ENCODE measurements at regions not wholly inside any gene's neighbourhood (a gene's known extent, or its start where the extent isn't known, plus 50 kb on each side); places are given as distances from the start of the nearest gene placed in this dataset.
"Not testable (repeated sequence)": the region's sequence is repeated elsewhere in the genome, so short reads cannot be mapped to it uniquely, and the experiment has no call there.

GRCh38 chr16:86955136-86955855 is 361.9 kb downstream of the C16orf95 start:
- Histone ChIP-seq H3K9me3 (ENCODE audit: insufficient read depth, low read length) (peaks cover 6% of the 10 kb centered on the region; the same call in 1 of the 2 replicates), H3K27me3 (ENCODE audit: insufficient read depth, insufficient read length) (peaks cover 10% of the 10 kb centered on the region), H3K4me1 (ENCODE audit: insufficient read depth, insufficient read length) (peaks cover 20% of the 10 kb centered on the region), H3K9ac (ENCODE audit: insufficient read length, low read depth) (peak overlapping the region; percentile 38), H3K36me3 (ENCODE audit: insufficient read depth, insufficient read length, low read length) (no peaks in the 10 kb centered on the region), H3K4me3 (ENCODE audit: insufficient read length, low read depth) (no peak overlapping the region)
- no peak for DNase-seq (ENCODE audit: low read depth, low spot score)
- TF ChIP-seq YY1 (IDR thresholded peaks at IDR 0.05; ENCODE audit: insufficient read depth, insufficient read length) = no peak
- no peak for TF ChIP-seq SUZ12 (IDR thresholded peaks at IDR 0.05; ENCODE audit: extremely low read depth, insufficient read depth, insufficient read length)
- no peak for TF ChIP-seq ZNF274 (IDR thresholded peaks at IDR 0.05; ENCODE audit: low read depth, low read length)

DNA sequence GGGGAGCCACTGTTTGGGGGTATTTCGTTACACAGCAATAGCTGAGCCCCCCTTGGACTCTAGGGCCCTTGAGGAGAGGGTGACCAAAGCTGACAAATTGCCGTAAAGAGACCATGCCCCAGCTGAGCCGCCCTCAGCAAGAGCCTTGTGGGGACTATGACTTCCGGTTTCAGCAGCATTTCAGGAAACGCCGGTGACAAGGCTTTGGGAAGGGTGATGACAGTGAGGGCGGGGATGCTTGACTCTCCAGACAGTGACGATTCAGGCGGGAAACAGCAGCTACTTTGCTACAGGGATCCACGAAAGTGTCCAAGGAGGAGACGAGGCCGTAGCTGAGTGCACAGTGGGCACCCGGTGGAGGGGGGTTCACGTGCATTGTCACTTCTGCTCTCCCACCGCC is 360.8 kb downstream of the C16orf95 start:
- Histone ChIP-seq H3K36me3 (ENCODE audit: insufficient read depth, insufficient read length, low read length) (no peaks in the 10 kb centered on the region), H3K27me3 (ENCODE audit: insufficient read depth, insufficient read length) (peaks cover 17% of the 10 kb centered on the region), H3K4me1 (ENCODE audit: insufficient read depth, insufficient read length) (peaks cover 20% of the 10 kb centered on the region), H3K9me3 (ENCODE audit: insufficient read depth, low read length) (peaks cover 6% of the 10 kb centered on the region; the same call in 1 of the 2 replicates), H3K4me3 (ENCODE audit: insufficient read length, low read depth) (no peak overlapping the region), H3K9ac (ENCODE audit: insufficient read length, low read depth) (no peak overlapping the region)
- DNase-seq (ENCODE audit: low read depth, low spot score) = no peak
- no peak for TF ChIP-seq SUZ12 (IDR thresholded peaks at IDR 0.05; ENCODE audit: extremely low read depth, insufficient read depth, insufficient read length)

DNA sequence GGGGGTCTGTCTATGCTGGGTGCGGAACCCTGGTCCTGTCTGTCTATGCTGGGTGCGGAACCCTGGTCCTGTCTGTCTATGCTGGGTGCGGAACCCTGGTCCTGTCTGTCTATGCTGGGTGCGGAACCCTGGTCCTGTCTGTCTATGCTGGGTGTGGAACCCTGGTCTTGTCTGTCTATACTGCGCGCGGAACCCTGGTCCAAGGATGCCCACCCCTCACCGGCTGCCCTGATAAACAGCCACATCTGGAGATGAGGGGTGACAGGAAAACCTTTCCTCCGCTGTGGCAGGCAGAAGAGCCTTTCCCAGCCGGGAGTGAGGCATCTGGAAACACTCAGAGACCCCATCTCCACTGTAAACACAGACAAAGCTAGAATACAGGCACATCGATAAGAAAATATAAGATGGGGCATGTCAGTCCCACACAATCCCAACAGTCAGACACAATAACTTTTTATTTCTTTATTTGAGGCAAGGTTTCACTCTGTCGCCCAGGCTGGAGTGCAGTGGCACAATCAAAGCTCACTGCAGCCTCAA is 359.5 kb downstream of the C16orf95 start:
- not testable (repeated sequence) for H3K4me3 ChIP-seq (ENCODE audit: insufficient read length, low read depth); H3K9me3 ChIP-seq (ENCODE audit: insufficient read depth, low read length); H3K9ac ChIP-seq (ENCODE audit: insufficient read length, low read depth); DNase-seq (ENCODE audit: low read depth, low spot score); H3K36me3 ChIP-seq (ENCODE audit: insufficient read depth, insufficient read length, low read length)
- peaks cover 26% of the 10 kb centered on the region for H3K27me3 ChIP-seq (ENCODE audit: insufficient read depth, insufficient read length)
- peaks cover 20% of the 10 kb centered on the region for H3K4me1 ChIP-seq (ENCODE audit: insufficient read depth, insufficient read length)

DNA sequence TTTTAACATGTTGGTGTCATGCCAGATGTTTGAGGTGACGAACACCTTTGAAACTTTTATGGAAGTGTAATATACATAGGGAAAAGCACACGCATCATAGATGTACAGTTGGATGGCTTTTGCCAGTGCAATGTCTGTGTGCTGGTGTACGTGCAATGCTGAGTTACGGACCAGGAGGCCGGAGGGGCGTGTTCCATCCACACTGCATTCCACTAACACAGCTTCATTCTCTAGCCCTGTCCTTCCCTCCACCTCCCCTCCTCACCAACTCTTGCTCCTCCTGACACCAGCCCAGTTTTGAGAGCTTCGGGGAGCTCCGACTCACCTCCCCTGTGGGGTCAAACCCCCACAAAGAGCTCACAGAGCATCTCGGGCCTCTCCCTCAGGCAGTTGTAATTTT is 358.8 kb downstream of the C16orf95 start:
- no peaks in the 10 kb centered on the region for H3K36me3 ChIP-seq (ENCODE audit: insufficient read depth, insufficient read length, low read length)
- H3K9ac ChIP-seq (ENCODE audit: insufficient read length, low read depth) = no peak overlapping the region
- TF ChIP-seq SUZ12 (IDR thresholded peaks at IDR 0.05; ENCODE audit: extremely low read depth, insufficient read depth, insufficient read length) (no peak), YY1 (IDR thresholded peaks at IDR 0.05; ENCODE audit: insufficient read depth, insufficient read length) (no peak), ZNF274 (IDR thresholded peaks at IDR 0.05; ENCODE audit: low read depth, low read length) (no peak)
- DNase-seq (ENCODE audit: low read depth, low spot score) = no peak
- H3K4me3 ChIP-seq (ENCODE audit: insufficient read length, low read depth) = no peak overlapping the region
- peaks cover 15% of the 10 kb centered on the region for H3K4me1 ChIP-seq (ENCODE audit: insufficient read depth, insufficient read length)
- H3K27me3 ChIP-seq (ENCODE audit: insufficient read depth, insufficient read length) = peaks cover 30% of the 10 kb centered on the region
- no peaks in the 10 kb centered on the region for H3K9me3 ChIP-seq (ENCODE audit: insufficient read depth, low read length)

DNA sequence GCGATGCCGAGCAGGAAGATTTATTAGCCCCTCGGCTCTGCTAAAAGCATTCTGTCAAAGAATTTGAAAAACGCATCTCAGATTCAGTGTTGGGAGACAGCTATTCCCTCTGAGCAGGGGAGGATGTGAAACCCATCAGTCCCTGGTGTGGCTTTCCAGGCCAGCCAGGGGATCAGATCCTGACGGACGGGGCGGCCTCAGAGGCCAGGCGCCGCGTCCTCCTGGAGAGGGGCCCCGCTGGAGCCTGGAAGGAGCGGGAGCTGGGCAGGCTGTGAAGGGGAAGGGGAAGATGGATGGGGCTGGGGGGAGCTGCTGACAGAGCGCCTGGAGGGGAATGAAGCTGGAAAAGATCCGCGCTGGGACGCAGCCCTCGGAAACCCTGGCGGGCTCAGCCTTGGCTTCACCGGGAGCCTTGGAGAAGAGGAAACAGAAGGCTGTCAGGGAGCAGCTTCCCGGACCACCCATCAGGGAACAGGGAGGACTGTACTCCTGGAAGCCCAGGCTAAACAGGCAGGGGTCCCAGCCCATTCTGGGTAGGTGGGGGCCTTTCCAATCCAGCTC is 358.0 kb downstream of the C16orf95 start:
- no peak overlapping the region for H3K9ac ChIP-seq (ENCODE audit: insufficient read length, low read depth)
- no peak for TF ChIP-seq SUZ12 (IDR thresholded peaks at IDR 0.05; ENCODE audit: extremely low read depth, insufficient read depth, insufficient read length)
- no peak for TF ChIP-seq ZNF274 (IDR thresholded peaks at IDR 0.05; ENCODE audit: low read depth, low read length)
- no peak for TF ChIP-seq YY1 (IDR thresholded peaks at IDR 0.05; ENCODE audit: insufficient read depth, insufficient read length)
- H3K27me3 ChIP-seq (ENCODE audit: insufficient read depth, insufficient read length) = peaks cover 35% of the 10 kb centered on the region
- H3K36me3 ChIP-seq (ENCODE audit: insufficient read depth, insufficient read length, low read length) = no peaks in the 10 kb centered on the region
- no peaks in the 10 kb centered on the region for H3K9me3 ChIP-seq (ENCODE audit: insufficient read depth, low read length)
- no peak for DNase-seq (ENCODE audit: low read depth, low spot score)
- no peak overlapping the region for H3K4me3 ChIP-seq (ENCODE audit: insufficient read length, low read depth)
- H3K4me1 ChIP-seq (ENCODE audit: insufficient read depth, insufficient read length) = peaks cover 11% of the 10 kb centered on the region

DNA sequence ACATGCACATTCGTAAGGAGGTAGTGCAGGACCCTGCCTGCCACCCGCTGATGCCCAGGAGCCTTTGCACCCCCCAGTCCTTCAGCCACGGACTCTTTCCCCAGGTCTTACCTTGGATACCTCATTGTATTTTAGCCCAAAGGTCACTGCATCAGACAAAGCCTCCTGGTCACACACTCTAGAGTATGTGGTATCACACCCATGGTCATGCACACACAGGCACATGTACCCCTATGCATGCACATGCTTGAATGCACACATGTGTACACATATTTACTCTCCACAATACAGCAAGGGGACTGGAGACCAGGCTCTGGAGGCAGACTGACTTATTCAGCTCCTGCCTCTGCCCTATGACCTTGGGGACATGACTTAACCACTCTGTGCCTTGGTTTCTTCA is 357.5 kb downstream of the C16orf95 start:
- Histone ChIP-seq H3K36me3 (ENCODE audit: insufficient read depth, insufficient read length, low read length) (no peaks in the 10 kb centered on the region), H3K9ac (ENCODE audit: insufficient read length, low read depth) (no peak overlapping the region), H3K27me3 (ENCODE audit: insufficient read depth, insufficient read length) (peaks cover 35% of the 10 kb centered on the region), H3K4me3 (ENCODE audit: insufficient read length, low read depth) (no peak overlapping the region), H3K9me3 (ENCODE audit: insufficient read depth, low read length) (no peaks in the 10 kb centered on the region), H3K4me1 (ENCODE audit: insufficient read depth, insufficient read length) (peaks cover 11% of the 10 kb centered on the region)
- DNase-seq (ENCODE audit: low read depth, low spot score) = no peak
- no peak for TF ChIP-seq SUZ12 (IDR thresholded peaks at IDR 0.05; ENCODE audit: extremely low read depth, insufficient read depth, insufficient read length)
- no peak for TF ChIP-seq ZNF274 (IDR thresholded peaks at IDR 0.05; ENCODE audit: low read depth, low read length)
- TF ChIP-seq YY1 (IDR thresholded peaks at IDR 0.05; ENCODE audit: insufficient read depth, insufficient read length) = no peak

DNA sequence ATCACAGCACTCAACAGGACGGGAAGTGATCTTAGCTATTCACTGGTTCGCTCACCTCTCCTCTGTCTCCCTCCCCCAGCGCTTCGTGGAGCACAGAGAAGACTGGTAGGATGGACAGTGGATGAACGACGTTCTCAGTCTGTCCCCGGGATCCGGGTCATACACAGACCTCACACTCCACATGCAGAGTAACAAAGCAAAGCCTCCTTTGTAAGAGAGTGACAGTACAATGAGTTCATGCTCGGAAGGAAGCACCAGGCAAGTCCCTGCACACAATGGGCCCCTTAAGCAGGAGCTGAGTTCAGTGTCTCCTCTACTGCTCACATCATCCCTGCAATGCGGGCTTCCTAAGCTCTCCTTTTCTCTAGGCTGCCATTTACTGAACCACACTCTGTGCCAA is 356.9 kb downstream of the C16orf95 start:
- no peak for DNase-seq (ENCODE audit: low read depth, low spot score)
- Histone ChIP-seq H3K9ac (ENCODE audit: insufficient read length, low read depth) (no peak overlapping the region), H3K9me3 (ENCODE audit: insufficient read depth, low read length) (no peaks in the 10 kb centered on the region), H3K4me1 (ENCODE audit: insufficient read depth, insufficient read length) (peaks cover 8% of the 10 kb centered on the region), H3K27me3 (ENCODE audit: insufficient read depth, insufficient read length) (peaks cover 35% of the 10 kb centered on the region), H3K36me3 (ENCODE audit: insufficient read depth, insufficient read length, low read length) (no peaks in the 10 kb centered on the region), H3K4me3 (ENCODE audit: insufficient read length, low read depth) (no peak overlapping the region)
- TF ChIP-seq YY1 (IDR thresholded peaks at IDR 0.05; ENCODE audit: insufficient read depth, insufficient read length) (no peak), ZNF274 (IDR thresholded peaks at IDR 0.05; ENCODE audit: low read depth, low read length) (no peak), SUZ12 (IDR thresholded peaks at IDR 0.05; ENCODE audit: extremely low read depth, insufficient read depth, insufficient read length) (no peak)
